ENCODE measurements at regions not wholly inside any gene's neighbourhood (a gene's known extent, or its start where the extent isn't known, plus 50 kb on each side); places are given as distances from the start of the nearest gene placed in this dataset.

DNA sequence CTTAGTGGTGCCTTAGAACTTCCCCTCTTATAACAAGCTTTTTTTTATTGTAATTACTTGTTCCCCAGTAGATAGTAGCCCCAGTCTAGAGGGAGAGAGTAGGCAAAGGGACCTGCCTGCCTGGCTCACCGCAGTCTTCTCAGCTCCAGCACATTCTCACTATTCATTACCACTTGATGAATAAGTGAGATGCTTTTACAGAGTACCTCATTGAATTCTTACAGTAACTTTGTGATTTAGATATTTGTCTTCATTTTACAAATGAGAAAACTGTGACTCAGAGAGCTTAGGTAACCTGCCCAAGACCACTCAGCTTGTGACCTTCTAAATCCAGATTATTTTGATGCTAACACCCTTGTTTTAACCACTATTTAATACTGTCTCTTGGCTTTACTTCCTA is 77.8 kb downstream of the CHRNA1 start:
- Histone ChIP-seq H3K27me3 (no peaks in the 10 kb centered on the region), H3K36me3 (replicated peaks in 1 of 2) (no peaks in the 10 kb centered on the region), H3K9me3 (replicated peaks in 1 of 3) (no peaks in the 10 kb centered on the region), H3K4me3 (no peak overlapping the region), H3K27ac (no peak overlapping the region), H3K4me1 (replicated peaks in 1 of 2) (peaks cover 0 to 6% of the 10 kb centered on the region in 2 donors)
- DNase-seq: no peak
- 91 to 100% (median 93%) methylated on average over 1 of the region's 1 CpG for WGBS, 4 donors
- TF ChIP-seq, protein P1, sequence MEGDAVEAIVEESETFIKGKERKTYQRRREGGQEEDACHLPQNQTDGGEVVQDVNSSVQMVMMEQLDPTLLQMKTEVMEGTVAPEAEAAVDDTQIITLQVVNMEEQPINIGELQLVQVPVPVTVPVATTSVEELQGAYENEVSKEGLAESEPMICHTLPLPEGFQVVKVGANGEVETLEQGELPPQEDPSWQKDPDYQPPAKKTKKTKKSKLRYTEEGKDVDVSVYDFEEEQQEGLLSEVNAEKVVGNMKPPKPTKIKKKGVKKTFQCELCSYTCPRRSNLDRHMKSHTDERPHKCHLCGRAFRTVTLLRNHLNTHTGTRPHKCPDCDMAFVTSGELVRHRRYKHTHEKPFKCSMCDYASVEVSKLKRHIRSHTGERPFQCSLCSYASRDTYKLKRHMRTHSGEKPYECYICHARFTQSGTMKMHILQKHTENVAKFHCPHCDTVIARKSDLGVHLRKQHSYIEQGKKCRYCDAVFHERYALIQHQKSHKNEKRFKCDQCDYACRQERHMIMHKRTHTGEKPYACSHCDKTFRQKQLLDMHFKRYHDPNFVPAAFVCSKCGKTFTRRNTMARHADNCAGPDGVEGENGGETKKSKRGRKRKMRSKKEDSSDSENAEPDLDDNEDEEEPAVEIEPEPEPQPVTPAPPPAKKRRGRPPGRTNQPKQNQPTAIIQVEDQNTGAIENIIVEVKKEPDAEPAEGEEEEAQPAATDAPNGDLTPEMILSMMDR (IDR thresholded peaks at IDR 0.05): no peak
- no peak for TF ChIP-seq POLR2A (IDR thresholded peaks at IDR 0.05)
- intact Hi-C loops (cut with DNase I): loop anchor here in 1 of 2 donors (10.0 kb wide), 1 partner anchor 82 kb away; no protein-coding TSS in a partner anchor

DNA sequence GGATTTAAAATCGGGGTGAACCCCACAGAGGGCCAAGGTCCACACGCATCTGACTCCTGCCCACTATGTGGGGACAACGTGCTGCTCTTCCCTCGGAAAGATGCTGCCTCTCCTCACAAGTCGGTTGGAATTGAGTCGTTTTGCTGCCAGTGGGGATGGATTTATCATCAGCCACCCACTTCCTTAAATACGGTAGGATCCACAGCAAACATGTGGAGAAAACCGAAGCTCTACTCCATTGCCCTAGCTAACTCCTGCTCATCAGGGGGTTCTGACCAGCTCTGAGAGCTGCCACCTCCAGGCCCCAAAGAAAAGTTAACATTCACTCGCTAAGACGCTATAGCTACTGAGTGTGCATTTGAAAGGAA is 80.9 kb downstream of the CHRNA1 start:
- intact Hi-C loops (cut with DNase I): loop anchor here in 1 of 2 donors (10.0 kb wide), 1 partner anchor 79 kb away; no protein-coding TSS in a partner anchor
- Histone ChIP-seq H3K36me3 (replicated peaks in 1 of 2) (no peaks in the 10 kb centered on the region), H3K27ac (no peak overlapping the region), H3K9me3 (replicated peaks in 1 of 3) (no peaks in the 10 kb centered on the region), H3K4me3 (peak overlapping the region in 2 of 4 donors; percentile 71 to 85), H3K4me1 (replicated peaks in 1 of 2) (peaks cover 0 to 6% of the 10 kb centered on the region in 2 donors), H3K27me3 (no peaks in the 10 kb centered on the region)
- TF ChIP-seq, protein P1 (IDR thresholded peaks at IDR 0.05): no peak
- no peak for TF ChIP-seq POLR2A (IDR thresholded peaks at IDR 0.05)
- DNase-seq: no peak
- WGBS, 4 donors: 2 to 11% (median 4%) methylated on average over 10 of the region's 10 CpGs

DNA sequence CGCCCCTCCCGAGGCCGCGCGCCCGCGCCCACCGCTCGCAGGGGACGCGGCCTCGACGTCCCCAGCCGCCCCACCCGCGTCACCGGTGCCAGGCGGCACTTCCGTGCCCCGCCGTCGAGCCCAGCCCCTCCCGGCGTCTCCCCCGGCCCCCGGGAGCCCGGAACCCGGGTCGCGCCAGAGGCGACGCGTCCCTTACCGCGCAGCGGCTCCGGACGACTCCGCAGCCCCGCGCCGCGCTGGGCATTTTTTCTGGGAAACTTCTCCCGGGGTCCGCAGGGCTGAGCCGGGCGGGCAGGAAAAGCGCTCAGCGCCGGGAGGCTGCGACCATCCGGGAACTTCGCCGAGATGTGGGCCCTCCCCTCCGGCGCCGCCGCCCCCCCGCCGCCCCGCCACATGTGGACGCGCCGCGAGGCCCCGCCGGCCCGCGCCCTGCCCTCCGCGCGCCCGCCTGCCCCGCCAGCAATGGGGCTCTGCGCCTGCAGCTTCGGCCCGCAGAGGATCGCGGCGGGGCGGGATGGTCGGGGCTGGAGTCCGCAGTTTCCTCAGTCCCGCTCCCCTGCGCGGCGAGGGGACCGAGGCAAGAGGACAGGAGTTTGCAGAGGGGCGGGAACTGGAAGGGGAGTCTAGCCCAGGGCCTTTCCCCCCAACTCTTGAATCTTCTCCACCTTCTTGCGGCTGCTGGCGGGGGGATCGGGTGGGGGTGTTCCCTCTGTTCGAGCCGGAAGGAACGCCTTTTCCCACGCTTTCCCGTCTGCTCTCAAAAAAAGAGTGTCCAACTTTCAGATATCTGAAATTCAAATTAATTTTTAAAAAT is 81.5 kb downstream of the CHRNA1 start:
- WGBS, 4 donors: 0 to 1% (median 0%) methylated on average over 9 to 96 of the region's 97 CpGs
- Histone ChIP-seq H3K9me3 (replicated peaks in 1 of 3) (no peaks in the 10 kb centered on the region), H3K36me3 (replicated peaks in 1 of 2) (no peaks in the 10 kb centered on the region), H3K4me1 (replicated peaks in 1 of 2) (peaks cover 0 to 6% of the 10 kb centered on the region in 2 donors), H3K27ac (peak overlapping the region in 3 of 5 donors; percentile 32 to 78 (median 64)), H3K27me3 (no peaks in the 10 kb centered on the region), H3K4me3 (peak overlapping the region; percentile 35 to 92 (median 78))
- DNase-seq: peak; percentile 39 to 72 (median 60)
- TF ChIP-seq, protein P1 (IDR thresholded peaks at IDR 0.05): no peak
- no peak for TF ChIP-seq POLR2A (IDR thresholded peaks at IDR 0.05)
- intact Hi-C loops (cut with DNase I): loop anchor here in 1 of 2 donors (10.0 kb wide), 1 partner anchor 78 kb away; no protein-coding TSS in a partner anchor

DNA sequence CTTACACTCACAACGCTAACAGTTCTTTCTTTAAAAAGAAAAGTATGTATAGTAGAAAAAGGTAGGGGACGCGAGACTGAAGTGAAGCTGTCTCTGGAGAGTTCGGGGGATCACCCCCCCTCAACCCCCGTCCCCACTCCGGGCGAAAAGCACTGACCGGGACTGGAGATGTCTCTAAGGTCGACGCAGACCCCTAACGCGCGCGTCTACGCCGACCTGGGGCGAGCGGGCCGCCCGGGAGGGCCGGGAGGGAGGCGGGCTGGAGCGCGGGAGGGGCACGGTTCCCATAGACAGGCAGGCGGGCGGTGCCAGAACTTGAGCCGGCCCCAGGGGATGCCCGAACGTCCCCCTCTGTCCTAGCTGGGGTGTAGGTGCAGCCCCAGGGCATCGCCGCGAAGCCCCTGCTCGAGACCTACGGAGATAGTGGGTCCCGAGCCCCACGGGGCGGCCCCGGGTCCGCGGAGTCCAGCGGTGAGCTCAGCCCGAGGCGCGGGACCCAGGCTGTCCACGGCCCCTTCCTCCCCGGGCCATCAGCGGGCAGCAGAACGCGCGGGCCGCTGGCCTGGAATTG is 82.2 kb downstream of the CHRNA1 start:
- no peaks in the 10 kb centered on the region for H3K36me3 ChIP-seq (replicated peaks in 1 of 2)
- no peaks in the 10 kb centered on the region for H3K27me3 ChIP-seq
- WGBS, 4 donors: 0 to 1% (median 0%) methylated on average over 4 to 52 of the region's 52 CpGs
- no peaks in the 10 kb centered on the region for H3K9me3 ChIP-seq (replicated peaks in 1 of 3)
- peaks cover 0 to 6% of the 10 kb centered on the region in 2 donors for H3K4me1 ChIP-seq (replicated peaks in 1 of 2)
- H3K27ac ChIP-seq: peak overlapping the region in 3 of 5 donors; percentile 32 to 78 (median 64)
- TF ChIP-seq, protein P1 (IDR thresholded peaks at IDR 0.05): no peak
- TF ChIP-seq POLR2A (IDR thresholded peaks at IDR 0.05): no peak
- DNase-seq: peak in 5 of 7 donors; percentile 20 to 44 (median 35)
- intact Hi-C loops (cut with DNase I): loop anchor here in 1 of 2 donors (10.0 kb wide), 1 partner anchor 77 kb away; no protein-coding TSS in a partner anchor
- peak overlapping the region; percentile 35 to 92 (median 78) for H3K4me3 ChIP-seq

Data from adrenal gland (tissue), 9 donors.